ENCODE measurements at regions not wholly inside any gene's neighbourhood (a gene's known extent, or its start where the extent isn't known, plus 50 kb on each side); places are given as distances from the start of the nearest gene placed in this dataset.

- Mint-ChIP-seq H3K4me1 (no peaks in the 10 kb centered on the region), H3K36me3 (no peaks in the 10 kb centered on the region), H3K27me3 (ENCODE audit: low read depth in 3 of 3) (peaks cover 0 to 2% (median 0%) of the 10 kb centered on the region in 3 donors), H3K27ac (no peak overlapping the region), H3K4me3 (no peak overlapping the region), H3K9me3 (peaks cover 0 to 3% (median 0%) of the 10 kb centered on the region in 7 donors)
- Histone ChIP-seq H3K36me3 (replicated peaks in 1 of 2; ENCODE audit: control insufficient read depth in 1 of 2, insufficient read depth in 2 of 2, low read length in 2 of 2) (no peaks in the 10 kb centered on the region), H3K27me3 (ENCODE audit: control insufficient read depth in 2 of 2, insufficient read depth in 2 of 2, low read length in 2 of 2) (no peaks in the 10 kb centered on the region), H4K20me1 (ENCODE audit: insufficient read depth, low read length) (no peaks in the 10 kb centered on the region), H3K4me3 (replicated peaks in 1 of 3; ENCODE audit: low read depth in 2 of 3, low read length in 3 of 3) (no peak overlapping the region), H3K4me2 (replicated peaks; ENCODE audit: extremely low read depth, low read length, poor library complexity, severe bottlenecking) (no peak overlapping the region), H3K27ac (ENCODE audit: low read depth in 1 of 2, low read length in 2 of 2) (no peak overlapping the region), H3K9me3 (replicated peaks in 1 of 2; ENCODE audit: control insufficient read depth in 1 of 2, insufficient read depth in 1 of 2, low read length in 2 of 2) (no peaks in the 10 kb centered on the region), H3K4me1 (ENCODE audit: control insufficient read depth in 1 of 2, insufficient read depth in 2 of 2, low read length in 2 of 2) (no peaks in the 10 kb centered on the region), H3K9ac (ENCODE audit: insufficient read depth, low read length, poor library complexity, severe bottlenecking) (no peak overlapping the region), H3K79me2 (ENCODE audit: insufficient read depth, low read length) (no peaks in the 10 kb centered on the region), H2AFZ (ENCODE audit: insufficient read depth, low read depth, low read length, poor library complexity, severe bottlenecking) (no peak overlapping the region)
- no CpG with 5 or more reads among the region's 2 CpGs for WGBS (ENCODE audit: insufficient coverage)
- no peak for DNase-seq
- intact Hi-C loops (cut with micrococcal nuclease), result no loop called here
- no peak for TF ChIP-seq CTCF (IDR thresholded peaks at IDR 0.05)
Observed at GRCh38 chr12:28099871-28100270, 90.4 kb upstream of the CCDC91 start.

- TF ChIP-seq CTCF (IDR thresholded peaks at IDR 0.05), result no peak
- Histone ChIP-seq H3K79me2 (ENCODE audit: insufficient read depth, low read length) (no peaks in the 10 kb centered on the region), H3K36me3 (replicated peaks in 1 of 2; ENCODE audit: control insufficient read depth in 1 of 2, insufficient read depth in 2 of 2, low read length in 2 of 2) (no peaks in the 10 kb centered on the region), H2AFZ (ENCODE audit: insufficient read depth, low read depth, low read length, poor library complexity, severe bottlenecking) (no peak overlapping the region), H3K4me1 (ENCODE audit: control insufficient read depth in 1 of 2, insufficient read depth in 2 of 2, low read length in 2 of 2) (no peaks in the 10 kb centered on the region), H3K27me3 (ENCODE audit: control insufficient read depth in 2 of 2, insufficient read depth in 2 of 2, low read length in 2 of 2) (no peaks in the 10 kb centered on the region), H3K4me2 (replicated peaks; ENCODE audit: extremely low read depth, low read length, poor library complexity, severe bottlenecking) (no peak overlapping the region), H3K9me3 (replicated peaks in 1 of 2; ENCODE audit: control insufficient read depth in 1 of 2, insufficient read depth in 1 of 2, low read length in 2 of 2) (no peaks in the 10 kb centered on the region), H3K9ac (ENCODE audit: insufficient read depth, low read length, poor library complexity, severe bottlenecking) (no peak overlapping the region), H3K4me3 (replicated peaks in 1 of 3; ENCODE audit: low read depth in 2 of 3, low read length in 3 of 3) (no peak overlapping the region), H4K20me1 (ENCODE audit: insufficient read depth, low read length) (no peaks in the 10 kb centered on the region), H3K27ac (ENCODE audit: low read depth in 1 of 2, low read length in 2 of 2) (no peak overlapping the region)
- Mint-ChIP-seq H3K36me3 (no peaks in the 10 kb centered on the region), H3K27ac (no peak overlapping the region), H3K4me3 (no peak overlapping the region), H3K27me3 (ENCODE audit: low read depth in 3 of 3) (no peaks in the 10 kb centered on the region), H3K4me1 (no peaks in the 10 kb centered on the region), H3K9me3 (peaks cover 0 to 3% (median 0%) of the 10 kb centered on the region in 7 donors)
- WGBS (ENCODE audit: insufficient coverage), result no CpG with 5 or more reads among the region's 1 CpG
- intact Hi-C loops (cut with micrococcal nuclease), result no loop called here
- DNase-seq, result no peak
Observed at GRCh38 chr12:28100717-28101116, 89.5 kb upstream of the CCDC91 start.
